HG02884 (cell line): ENCODE measurements at regions not wholly inside any gene's neighbourhood (a gene's known extent, or its start where the extent isn't known, plus 50 kb on each side); places are given as distances from the start of the nearest gene placed in this dataset.

Experiments used
- ATAC-seq: cut with Tn5 transposase; IDR thresholded peaks from one replicate; pipeline ENCODE4 v1.9.1; 2021; ENCODE audit warnings: mild to moderate bottlenecking, moderate library complexity; ENCODE audit not compliant: unreplicated experiment

DNA sequence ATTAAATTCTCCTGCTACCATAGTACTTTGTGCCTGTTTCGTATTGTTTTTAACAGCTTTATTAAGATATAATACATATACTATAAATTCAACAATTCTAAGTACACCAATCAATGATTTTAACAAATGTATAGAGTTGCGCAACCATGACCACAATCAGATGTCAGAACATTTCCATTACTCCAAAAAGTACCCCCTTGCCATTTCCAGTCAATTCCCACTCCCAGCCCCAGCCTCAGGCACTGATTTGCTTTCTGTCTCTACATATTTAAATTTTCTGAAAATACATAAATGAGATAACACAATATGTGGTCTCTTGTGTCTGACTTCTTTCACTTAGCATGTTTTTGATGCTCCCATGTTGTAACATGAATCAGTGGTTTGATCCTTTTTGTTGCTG is 193.9 kb downstream of the FIGN start:
- no peak for ATAC-seq

DNA sequence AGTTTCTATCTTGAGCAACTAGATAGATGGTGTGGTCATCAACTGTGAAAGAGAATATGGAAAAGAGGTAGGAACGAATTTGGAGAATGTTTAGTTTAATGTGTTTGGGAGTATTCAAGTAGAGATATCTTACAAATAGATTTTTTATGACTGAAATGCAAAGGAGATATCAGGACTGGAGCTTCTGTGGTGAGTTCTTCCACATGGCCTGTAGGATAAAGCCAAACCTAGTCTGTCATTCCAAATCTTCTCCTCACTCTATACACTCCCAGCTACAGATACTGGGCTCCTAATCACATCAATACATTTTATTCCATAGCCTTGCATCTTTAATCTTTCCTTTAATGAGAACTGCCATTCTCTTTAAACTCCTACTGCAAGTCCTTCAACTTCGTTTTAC is 194.3 kb downstream of the FIGN start:
- ATAC-seq, result no peak

DNA sequence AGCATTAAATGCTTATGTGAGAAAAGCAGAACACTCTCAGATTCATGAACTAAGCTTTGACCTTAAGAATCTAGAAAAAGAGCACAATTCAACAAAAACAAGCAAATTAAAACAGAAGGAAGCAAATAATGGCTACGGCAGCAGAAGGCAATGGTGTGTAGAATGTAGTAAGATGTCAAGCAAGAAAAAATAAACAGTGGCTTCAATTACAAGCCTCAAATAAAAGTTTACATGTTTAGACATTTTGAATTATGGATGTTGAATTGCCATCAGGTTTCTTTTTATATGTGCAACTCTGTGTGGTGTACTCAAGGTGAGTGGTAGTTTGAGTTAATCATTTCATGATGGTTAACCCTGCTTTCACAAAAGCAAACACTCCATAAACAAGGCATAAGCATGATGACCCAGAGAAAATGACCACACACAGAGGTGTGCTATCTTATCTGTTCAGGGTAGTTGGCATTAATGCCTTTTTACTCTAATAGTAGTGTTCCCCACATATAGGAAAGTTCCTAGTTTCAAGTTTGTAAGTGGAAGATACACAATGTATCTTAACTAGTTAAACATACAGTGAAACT is 207.1 kb downstream of the FIGN start:
- ATAC-seq, result no peak

DNA sequence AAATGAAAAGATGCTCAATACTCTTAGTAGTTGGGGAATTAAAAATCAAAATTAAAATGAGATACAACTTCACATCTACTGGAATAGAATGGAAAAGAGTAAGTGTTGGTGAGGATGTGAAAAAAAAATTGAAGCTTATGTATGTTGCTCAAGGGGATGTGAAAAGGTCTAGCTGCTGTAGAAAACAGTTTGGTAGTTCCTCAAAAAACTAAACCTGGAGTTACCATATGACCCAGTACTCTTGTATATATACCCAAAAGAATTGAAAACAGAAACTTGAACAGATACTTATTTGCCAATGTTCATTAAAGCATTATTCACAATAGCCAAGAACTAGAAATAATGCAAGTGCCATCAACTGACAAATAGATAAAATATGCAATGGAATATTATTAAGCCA is 208.4 kb downstream of the FIGN start:
- ATAC-seq, result no peak

DNA sequence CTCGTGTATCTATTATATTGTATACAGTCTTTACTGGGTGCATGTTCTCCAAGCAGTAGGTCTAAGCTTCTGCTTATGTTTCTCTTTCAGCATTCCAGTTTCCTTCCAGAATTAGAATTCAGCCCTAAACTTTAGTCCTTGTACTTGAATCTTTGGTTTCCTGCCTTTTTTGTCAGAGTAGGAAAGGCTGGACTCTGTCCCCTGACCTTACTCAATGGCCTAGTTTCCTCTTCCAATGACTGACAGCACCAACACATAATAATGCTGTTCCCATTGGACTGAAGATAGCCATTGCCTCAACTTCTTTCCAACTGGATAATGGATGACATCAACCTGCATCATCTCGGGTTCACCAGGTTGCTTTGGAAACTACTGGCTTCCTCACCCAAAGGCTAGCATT is 217.0 kb downstream of the FIGN start:
- ATAC-seq, result no peak

DNA sequence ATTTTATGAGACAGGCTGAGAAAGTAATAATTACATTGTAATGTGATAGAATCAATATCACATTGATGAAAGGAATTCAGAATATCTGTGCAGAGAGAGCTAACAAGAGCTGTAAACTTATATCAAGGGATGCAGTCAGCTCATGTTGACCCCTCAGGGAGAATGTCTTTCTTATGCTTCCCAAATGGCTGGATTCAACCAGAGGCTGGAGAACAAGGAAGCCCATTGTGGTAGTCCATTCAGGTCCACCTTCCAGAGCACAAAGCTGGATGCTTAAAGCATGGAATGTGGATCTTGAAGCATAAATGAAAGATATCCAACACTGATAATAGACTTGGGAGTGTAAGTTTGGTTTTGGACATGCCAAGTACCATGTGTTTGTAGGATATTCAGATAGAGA is 220.0 kb downstream of the FIGN start:
- ATAC-seq, result no peak

DNA sequence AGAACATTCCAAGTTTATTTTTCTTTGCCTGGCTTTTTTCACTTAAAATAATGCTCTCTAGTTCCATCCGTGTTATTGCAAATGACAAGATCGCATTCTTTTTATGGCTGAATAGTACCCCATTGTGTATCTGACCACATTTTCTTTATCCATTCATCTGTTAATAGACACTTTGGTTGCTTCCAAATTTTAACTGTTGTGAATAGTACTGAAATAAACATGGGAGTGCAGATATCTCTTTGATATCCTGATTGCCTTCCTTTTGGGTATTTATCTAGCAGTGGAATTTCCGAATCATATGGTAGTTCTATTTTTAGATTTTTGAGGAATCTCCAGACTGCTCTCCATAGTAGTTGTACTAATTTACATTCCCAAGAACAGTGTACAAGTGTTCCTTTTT is 230.5 kb downstream of the FIGN start:
- no peak for ATAC-seq

DNA sequence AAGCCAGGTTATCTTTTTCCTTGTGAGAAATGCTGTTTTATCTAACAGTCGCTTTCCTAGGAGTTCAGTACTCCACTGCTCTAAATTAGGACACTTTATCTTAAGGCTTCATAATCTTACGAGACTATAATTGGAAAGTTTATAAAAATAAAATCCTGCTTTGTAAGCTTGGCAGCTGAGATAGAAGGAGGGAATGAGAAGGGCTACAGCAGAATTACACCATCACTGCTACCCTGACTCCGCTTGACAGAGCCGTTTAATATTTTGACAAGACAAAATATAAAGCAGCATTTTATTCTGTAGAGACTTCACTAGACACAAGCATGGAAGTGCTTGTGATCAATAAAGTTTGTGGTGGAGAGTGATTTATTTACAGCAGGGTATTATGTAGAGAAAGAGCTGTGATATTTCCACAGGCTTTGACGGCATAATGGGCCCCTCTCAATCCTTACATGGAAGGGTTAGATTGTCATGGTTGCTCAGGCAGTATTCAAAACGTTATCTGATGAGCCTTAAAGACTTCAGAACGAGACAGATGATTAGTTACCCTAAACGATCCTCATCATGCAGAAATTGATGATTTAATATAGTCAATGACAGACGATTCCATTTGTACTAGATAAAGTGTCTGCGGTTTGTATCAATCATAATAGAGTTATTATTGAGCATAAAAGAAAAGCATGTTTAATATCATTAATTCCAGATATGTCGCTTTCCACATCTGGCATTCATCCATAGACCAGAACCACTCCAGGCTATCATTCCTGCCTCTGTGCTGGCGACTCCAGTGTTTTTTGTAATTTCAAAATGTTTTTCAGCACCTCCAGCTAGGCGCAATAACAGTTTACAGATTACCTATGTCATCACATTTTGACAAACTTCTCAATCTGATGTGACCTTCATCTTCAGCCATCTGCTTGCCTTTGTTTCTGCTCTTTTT is 242.2 kb downstream of the FIGN start:
- ATAC-seq, result no peak

DNA sequence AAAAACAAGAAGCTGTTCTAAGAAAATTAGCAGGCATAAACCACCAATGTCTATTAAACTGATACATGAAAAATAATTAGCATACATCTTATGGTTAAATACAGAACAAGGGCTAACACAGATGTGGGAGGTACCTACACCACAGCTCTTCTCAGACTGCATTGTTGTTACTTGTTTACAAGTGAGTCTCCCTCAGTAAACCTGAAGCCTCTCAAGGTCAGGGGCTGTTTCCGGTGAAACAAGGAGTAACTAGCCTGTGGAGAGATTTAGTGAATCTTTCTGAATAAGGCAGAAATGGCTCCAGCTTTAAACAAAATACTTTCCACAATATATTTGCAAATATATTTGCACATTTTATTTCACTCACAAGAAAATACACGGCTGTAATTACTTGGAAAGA is 244.0 kb downstream of the FIGN start:
- ATAC-seq, result no peak

DNA sequence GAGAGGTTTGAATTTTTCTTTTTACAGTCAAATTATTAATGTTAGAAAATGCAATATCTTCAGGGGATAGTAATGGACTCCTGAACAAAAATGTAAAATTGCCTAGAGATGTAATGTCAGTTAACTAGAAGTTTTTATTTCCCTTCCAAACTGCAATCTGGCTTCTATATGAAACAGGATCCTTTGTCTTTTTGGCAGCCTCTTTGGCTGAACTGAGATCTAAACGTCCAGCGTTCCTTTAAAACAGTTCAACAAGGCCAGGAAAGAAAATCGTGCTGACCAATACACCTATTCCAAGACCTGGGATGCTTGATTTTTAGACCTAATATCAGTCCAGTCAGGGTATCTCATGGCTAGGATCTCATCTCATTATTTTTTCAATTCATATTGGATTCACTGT is 245.5 kb downstream of the FIGN start:
- ATAC-seq, result no peak

DNA sequence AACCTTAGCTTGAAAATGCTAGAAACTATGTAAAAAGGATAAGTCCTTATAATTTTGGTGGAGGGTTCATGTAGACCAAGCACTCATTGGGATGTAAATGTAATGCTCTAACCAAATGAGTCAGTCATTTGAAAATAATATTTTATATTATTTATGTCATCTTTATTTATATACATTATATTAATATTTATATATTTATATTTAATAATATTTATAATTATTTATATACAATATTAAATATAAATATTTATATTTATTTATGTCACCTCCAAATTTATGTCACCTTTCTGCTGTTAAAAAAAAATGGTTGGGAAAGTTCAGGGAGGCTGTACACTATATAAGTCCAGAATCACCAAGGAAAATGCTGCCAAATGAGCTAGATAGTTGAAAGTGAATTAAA is 254.3 kb downstream of the FIGN start:
- no peak for ATAC-seq

DNA sequence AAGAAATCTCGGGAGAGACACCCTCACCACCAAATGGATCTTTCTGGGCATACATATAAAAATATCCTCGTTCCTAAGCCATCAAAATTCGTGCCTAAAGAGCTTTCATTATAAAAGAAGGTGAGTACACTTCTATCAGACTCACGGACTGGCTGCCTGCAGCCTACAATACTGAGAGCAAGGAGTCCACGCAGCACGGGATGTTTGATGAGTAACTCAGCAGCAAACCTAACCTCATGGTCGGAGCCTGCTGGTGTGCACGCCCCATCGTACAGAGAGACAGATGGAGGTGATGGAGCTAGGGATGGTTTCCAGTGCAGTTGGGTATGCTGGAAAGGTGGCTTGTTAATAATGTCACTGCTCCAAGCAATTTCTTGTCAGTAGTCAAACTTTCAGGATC is 256.2 kb downstream of the FIGN start:
- no peak for ATAC-seq

DNA sequence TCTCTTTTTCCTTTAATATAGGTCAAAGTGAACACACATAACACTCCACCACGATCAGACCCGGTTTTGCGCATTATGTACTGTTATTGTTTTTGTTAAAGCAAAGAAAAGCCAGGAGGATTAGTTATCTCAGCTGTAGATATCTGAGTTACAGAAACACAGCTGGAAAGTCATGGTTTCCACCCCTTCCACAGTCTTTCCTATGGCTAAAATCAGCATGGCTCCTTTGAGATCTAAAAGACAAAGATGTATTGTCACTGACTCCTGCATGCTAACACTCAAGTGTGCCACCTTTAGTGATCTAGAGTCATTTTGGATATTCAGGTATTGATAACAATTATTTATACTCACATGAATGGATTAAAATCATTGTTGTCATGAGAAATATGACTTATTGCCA is 260.0 kb downstream of the FIGN start:
- ATAC-seq, result no peak

DNA sequence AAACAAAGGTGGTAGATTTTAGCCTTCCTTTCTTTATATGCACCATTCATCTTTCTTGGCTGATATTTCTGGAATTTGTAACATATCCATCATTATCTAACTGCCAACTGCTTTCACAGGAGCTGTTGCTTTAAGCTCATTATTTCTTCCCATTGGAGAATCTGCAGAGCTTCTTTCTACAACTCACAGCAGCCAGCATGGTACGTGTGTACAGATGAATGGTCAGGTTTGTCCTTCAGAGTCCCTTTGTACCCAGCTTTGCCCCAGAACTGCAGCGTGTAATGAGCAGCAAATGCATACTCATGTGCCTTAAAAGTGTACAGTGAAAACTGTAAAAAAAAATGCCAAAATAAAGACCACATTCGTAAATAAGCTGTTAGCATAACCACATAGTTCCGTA is 260.9 kb downstream of the FIGN start:
- no peak for ATAC-seq

DNA sequence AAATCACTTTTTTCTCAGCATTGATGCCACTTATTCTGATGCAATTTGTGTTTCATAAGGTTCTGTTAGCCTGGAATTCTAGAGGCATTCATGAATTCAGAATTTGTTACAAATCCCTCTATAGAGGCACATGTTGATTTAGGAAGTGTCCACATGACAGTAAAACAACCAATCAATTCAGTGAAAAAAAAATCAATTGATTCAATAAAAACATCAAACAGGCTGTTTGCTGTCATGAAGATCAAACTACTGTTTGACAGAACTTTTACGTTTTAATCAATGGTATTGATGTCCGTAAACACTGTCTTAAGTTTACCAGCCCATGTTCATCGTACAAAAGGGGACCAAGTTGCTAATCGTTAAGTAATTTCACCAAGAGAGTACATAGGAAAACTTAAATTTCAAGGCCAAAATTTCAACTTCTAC is 261.5 kb downstream of the FIGN start:
- ATAC-seq, result no peak

DNA sequence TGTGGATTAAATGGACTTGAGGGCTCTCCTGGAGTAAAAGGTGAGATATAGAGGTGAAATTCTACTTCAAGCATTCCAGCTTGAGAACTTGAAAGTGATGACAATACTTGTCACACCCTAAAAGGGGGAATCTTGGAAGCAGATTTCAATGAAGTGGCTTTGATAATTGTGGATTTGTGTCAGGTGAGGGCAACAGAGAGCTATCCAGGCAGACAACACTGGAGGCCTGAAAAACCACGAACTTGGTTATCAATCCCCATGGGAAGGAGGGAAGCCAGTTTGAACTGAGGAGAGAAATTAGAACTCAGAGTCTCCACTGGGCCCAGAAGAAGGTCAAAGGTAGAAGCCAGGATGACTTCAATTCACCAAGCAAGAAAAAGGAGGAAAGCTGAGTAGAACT is 263.9 kb downstream of the FIGN start:
- ATAC-seq, result no peak

DNA sequence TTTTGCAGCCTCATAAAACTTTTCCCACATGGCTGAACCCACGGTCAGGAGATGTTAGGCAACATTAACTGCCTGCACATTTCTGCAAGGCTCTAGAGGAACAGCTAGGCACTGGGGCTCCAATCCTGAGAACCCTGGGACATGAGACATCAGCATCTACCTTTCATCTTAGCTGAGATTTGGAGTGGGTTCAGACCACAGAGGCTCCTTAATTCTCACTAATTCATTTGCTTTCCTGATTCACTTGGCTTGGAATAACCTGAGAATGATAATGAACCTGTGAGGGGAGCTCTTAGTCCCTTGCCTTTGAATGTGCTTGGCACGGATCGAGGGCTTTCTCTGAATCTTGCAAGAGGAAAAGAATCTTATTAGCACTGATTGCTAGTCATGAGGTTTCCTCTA is 266.2 kb downstream of the FIGN start:
- no peak for ATAC-seq

DNA sequence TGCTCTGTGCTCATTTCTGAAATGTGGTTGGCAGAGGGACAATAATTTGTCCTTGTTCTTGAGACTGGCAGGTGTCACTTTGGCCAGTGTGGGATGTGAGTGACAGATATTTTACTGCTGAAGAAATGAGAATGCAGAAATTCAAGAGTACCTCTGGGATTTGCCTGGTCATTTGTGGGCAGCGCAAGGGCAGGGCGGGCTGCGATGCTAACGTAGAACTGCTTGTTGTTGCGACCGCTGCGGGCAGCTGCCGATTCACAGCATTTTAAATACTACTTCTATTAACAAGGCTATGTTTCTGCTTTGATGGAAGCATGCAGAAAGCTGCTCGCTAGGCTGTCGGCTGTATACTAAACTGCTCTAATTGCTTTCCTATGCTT is 268.6 kb downstream of the FIGN start:
- no peak for ATAC-seq

DNA sequence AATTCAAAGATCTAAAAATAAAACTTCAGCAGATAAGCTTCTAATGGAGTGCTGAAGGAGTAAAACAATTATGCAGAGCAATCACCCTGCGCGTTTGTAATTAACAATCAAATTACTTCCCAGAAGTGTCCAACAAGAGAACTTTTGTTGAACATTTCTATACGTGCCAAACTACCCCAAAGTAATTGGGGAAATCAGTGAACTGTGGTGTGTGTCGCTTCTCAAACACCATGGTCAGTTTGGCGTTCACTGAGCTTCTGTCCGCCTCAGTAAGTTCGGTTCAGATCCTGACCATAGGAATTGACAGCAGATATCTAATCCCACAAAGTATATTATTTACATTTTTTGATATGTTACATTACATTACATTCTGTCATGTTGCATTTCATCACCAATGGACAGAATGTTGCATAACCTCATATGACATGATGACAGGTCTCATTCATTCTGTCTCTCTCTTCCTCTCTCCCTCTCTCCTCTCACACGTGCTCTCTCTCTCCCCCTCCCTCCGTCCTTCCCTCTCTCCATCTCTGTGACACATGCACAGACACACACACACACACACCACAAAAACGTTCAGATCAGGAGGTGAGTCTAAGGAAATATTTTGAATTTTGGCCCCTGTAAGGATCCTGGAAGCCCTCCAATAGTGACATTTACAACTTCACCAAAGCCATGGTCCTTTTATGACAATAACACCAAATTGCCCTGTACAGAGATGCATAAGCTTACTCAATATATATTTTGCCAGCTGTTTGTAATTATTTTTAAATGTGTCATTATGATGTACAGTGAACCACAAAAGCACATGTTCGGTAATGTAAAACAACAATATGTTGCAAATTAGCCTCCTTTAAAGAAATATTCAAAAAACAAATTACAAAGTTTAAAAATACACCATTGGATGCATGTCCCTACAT is 269.2 kb downstream of the FIGN start:
- ATAC-seq, result no peak

DNA sequence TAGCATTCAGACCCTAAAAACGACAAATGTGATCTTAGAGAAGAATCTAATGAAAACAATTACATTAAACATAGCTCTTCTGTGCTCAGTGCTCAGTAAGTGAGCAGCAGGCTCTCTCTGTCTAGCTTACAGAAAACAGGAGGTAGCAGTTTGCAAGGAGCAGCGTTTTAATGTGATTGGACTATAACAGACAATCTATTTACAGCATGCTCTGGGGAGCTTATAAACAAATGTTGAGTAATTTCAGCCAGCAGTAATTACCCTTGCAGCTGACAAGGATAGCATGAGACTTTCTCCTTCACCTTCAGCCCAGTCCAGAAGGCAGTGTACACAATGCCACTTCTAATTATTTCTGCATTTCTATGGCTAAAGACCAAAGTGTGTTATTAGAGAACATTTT is 270.4 kb downstream of the FIGN start:
- ATAC-seq, result no peak

DNA sequence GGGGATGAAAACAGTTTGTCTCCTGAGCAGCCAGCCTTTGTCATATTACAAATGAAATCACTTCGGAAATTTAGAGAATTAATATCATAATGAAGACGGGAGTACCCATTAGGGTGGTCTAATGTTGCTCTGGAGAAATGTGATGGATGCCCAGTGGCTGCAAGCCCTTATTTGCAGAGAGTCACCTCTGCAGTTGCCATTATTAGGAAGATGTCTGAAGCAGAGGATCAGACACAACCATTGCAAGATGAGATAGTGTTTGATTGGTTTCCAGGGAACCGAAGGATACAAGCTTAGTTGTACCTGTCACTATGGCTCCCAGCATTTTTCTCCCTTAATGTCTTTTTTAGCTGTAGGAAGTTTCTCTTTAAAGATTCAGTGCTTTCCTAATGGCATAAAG is 272.4 kb downstream of the FIGN start:
- ATAC-seq, result no peak

DNA sequence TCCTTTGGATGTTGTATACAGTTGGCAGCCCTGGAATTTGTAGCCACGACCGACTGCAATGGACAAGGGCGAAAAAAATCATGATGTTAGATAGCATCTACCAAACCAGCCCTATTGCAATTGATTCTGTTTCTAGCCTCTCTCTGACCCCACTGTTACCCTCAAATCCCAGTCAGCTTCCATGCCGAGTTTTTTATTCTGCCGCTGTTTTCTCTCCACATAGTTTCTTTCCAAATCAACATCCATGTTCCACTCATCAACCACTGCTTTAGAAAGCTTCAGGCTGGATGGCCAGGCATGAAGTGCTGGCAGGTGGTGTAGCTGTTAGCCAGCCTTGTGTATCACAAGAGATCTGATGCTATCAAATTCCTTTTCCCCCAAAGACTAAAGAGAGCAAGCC is 272.8 kb downstream of the FIGN start:
- ATAC-seq, result no peak
